PC-9 (cell line): ENCODE measurements at regions not wholly inside any gene's neighbourhood (a gene's known extent, or its start where the extent isn't known, plus 50 kb on each side); places are given as distances from the start of the nearest gene placed in this dataset.

Experiments
- EZH2 ChIP-seq: fragments of 200-600 bp; sonication (generic); IDR thresholded peaks from 2 replicates; pipeline ENCODE4 v1.8.0; 2017; ENCODE audit warnings: antibody characterized with exemption, low read depth
- TF ChIP-seq, protein P1 (sequence below): fragments of 200-600 bp; sonication (generic); conservative IDR thresholded peaks from 2 replicates; pipeline ENCODE4 v1.6.1; 2017; ENCODE audit warnings: mixed run types, antibody characterized with exemption, mild to moderate bottlenecking, moderate library complexity

DNA sequence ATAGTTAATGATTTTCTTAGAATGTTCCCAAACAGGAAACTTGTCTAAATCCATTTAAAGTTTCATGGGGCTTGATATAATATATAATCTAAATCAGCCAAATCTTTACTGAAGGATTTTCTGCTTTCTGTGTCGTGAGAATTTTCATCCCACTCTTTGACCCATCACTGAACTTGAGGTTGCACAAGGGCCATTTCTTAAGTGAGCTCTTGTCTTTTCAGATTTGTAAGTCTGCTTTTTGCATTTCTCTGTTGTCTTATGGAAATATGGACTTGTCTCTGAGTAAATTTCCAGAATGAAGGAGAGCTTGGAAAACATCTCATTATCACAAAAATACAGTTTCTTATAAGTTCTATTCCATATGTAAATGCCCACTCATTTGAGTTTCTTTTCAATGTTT is 149.2 kb upstream of the ARRDC3 start:
- TF ChIP-seq, protein P1, sequence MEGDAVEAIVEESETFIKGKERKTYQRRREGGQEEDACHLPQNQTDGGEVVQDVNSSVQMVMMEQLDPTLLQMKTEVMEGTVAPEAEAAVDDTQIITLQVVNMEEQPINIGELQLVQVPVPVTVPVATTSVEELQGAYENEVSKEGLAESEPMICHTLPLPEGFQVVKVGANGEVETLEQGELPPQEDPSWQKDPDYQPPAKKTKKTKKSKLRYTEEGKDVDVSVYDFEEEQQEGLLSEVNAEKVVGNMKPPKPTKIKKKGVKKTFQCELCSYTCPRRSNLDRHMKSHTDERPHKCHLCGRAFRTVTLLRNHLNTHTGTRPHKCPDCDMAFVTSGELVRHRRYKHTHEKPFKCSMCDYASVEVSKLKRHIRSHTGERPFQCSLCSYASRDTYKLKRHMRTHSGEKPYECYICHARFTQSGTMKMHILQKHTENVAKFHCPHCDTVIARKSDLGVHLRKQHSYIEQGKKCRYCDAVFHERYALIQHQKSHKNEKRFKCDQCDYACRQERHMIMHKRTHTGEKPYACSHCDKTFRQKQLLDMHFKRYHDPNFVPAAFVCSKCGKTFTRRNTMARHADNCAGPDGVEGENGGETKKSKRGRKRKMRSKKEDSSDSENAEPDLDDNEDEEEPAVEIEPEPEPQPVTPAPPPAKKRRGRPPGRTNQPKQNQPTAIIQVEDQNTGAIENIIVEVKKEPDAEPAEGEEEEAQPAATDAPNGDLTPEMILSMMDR, result no peak
- no peak for TF ChIP-seq EZH2
